H7 (cell line): ENCODE measurements at regions not wholly inside any gene's neighbourhood (a gene's known extent, or its start where the extent isn't known, plus 50 kb on each side); places are given as distances from the start of the nearest gene placed in this dataset.

Experiments
- DNase-seq: peaks from one replicate; pipeline ENCODE4 v3.0.0; 2012
- H3K27me3 ChIP-seq: 2 replicates; pipeline ENCODE4 v1.6.0; 2011; ENCODE audit warnings: mild to moderate bottlenecking, low read length; ENCODE audit not compliant: control insufficient read depth, insufficient read depth
- H3K36me3 ChIP-seq: replicated peaks from 2 replicates; pipeline ENCODE4 v1.5.1; 2011; ENCODE audit warnings: low read length; ENCODE audit not compliant: control insufficient read depth, insufficient read depth
- H3K4me3 ChIP-seq: 2 replicates; pipeline ENCODE4 v1.5.1; 2011; ENCODE audit warnings: low read depth, mild to moderate bottlenecking, control low read depth, low read length, moderate library complexity; ENCODE audit not compliant: insufficient read depth

GRCh38 chr9:109721001-109721400 lies 59.0 kb upstream of the PALM2AKAP2 start:
- H3K27me3 ChIP-seq, result no peaks in the 10 kb centered on the region
- H3K4me3 ChIP-seq, result no peak overlapping the region
- no peaks in the 10 kb centered on the region for H3K36me3 ChIP-seq
- DNase-seq, result peak; percentile 19

DNA sequence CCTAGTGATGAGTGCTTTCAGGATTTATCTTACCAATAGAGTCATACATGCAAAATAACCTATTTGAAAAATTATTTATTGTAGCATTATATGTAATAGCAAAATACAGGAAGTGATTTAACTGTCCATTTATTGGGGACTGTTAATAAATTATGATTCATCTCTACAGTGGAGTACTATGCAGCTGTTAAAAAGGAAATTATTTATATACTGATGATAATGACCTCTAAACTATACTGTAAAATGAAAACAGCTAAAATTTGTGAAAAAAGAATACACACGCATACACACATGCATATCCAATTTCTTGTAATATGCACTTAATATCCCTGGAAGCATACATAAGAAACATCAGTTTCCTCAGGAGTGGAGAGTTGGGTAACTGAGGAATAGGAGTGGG lies 58.0 kb upstream of the PALM2AKAP2 start:
- Histone ChIP-seq H3K36me3 (no peaks in the 10 kb centered on the region), H3K27me3 (no peaks in the 10 kb centered on the region), H3K4me3 (no peak overlapping the region)
- no peak for DNase-seq

GRCh38 chr9:109723781-109724180 lies 56.2 kb upstream of the PALM2AKAP2 start:
- Histone ChIP-seq H3K36me3 (no peaks in the 10 kb centered on the region), H3K27me3 (no peaks in the 10 kb centered on the region), H3K4me3 (no peak overlapping the region)
- DNase-seq, result no peak

- Histone ChIP-seq H3K36me3 (no peaks in the 10 kb centered on the region), H3K4me3 (no peak overlapping the region), H3K27me3 (no peaks in the 10 kb centered on the region)
- no peak for DNase-seq
These were observed 54.5 kb upstream of the PALM2AKAP2 start for GRCh38 chr9:109725460-109725859.

- Histone ChIP-seq H3K27me3 (no peaks in the 10 kb centered on the region), H3K36me3 (no peaks in the 10 kb centered on the region), H3K4me3 (no peak overlapping the region)
- no peak for DNase-seq
These were observed 53.9 kb upstream of the PALM2AKAP2 start for GRCh38 chr9:109726119-109726518.

DNA sequence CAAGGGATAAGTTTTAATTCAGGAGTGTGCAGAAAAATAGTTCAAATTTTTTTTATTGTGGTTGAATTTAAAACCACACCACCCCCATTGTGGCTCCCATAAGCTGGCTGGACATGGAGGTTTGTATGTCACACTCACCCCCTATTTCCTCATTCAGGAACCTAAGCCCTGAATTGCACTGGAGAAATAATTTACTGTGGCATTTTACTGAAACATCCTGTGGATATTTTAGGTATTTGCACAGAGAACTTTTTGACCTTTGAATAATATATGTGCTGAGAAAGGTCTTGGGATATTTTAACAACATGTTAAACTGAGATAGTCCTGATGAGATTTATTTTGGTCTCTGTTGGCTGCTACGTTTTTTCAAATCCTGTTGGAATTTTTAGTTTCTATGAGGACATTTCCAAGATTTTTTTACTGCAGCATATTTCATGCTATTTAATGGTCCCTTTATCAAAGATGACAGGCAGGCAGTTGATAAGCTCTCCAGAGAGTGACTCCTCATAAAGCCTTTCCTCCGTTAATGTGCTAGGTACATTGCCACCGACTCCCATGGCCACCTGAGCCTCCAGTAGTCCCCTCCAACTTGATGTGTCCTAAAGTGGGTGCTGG lies 51.2 kb upstream of the PALM2AKAP2 start:
- no peak for DNase-seq
- H3K36me3 ChIP-seq, result no peaks in the 10 kb centered on the region
- no peaks in the 10 kb centered on the region for H3K27me3 ChIP-seq
- H3K4me3 ChIP-seq, result no peak overlapping the region

DNA sequence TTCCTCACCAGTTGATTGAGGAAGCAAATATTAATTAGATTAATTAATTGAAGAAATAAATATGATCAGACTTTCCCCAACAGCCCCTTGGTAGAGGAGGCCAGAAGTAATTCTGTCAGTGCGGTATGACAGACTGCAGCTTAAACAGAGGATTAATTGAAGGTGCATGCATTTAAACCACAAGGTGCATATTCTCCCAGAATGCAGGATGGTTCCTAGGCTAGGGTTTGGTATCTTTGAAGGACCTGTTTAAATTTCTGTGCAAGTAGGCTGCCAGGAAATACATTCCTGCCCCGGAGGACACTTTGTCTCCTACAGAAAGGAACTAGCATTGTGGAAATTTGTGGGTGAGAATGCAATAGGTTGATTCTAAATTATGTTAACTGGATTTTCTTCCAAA lies 50.5 kb upstream of the PALM2AKAP2 start:
- Histone ChIP-seq H3K4me3 (no peak overlapping the region), H3K27me3 (no peaks in the 10 kb centered on the region), H3K36me3 (no peaks in the 10 kb centered on the region)
- DNase-seq, result no peak
